Ecto neural progenitor cell (in vitro differentiated cells): ENCODE measurements at regions not wholly inside any gene's neighbourhood (a gene's known extent, or its start where the extent isn't known, plus 50 kb on each side); places are given as distances from the start of the nearest gene placed in this dataset.

Experiments used
- DNase-seq: peaks from one replicate; pipeline ENCODE4 v3.0.0-alpha.2; 2018; ENCODE audit warnings: low spot score

DNA sequence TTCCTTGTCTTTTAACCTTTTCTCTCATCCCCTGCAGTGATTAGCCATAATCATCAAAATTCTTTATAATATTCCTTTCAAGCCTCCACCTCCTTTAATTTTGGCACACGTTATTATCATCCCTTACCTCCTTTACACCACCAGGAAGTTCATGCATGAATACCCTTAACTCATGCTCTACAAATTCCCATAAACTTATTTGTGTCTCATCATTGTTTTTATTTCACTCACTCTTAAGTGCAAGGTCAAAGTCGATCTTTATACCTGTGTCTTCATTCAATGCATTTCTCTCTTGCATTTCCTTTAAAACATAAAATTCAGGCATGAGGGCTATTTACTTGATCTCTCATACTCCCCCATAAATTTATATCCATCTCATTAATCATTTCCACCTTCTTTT lies 1064.6 kb upstream of the CADM2 start:
- DNase-seq = no peak

GRCh38 chr3:83895892-83896291 lies 1062.9 kb upstream of the CADM2 start:
- DNase-seq = no peak

- no peak for DNase-seq
Observed at GRCh38 chr3:83902787-83903533, 1055.8 kb upstream of the CADM2 start.

DNA sequence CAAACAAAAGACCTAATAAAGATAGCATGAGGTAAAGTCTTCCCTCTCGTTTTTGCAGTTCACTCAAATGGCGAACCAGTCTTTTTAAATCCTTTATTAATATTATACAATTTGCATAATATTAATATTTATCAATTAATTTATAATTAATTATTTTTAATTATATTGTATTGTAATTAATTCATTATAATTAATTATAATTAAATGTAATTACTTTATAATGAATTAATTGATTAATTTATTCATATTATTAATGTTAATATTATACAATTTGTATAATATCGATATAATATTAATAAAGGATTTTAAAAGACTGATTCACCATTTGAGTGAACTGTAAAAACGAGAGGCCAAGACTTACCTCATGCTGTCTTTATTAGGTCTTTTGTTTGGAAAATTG lies 1045.4 kb upstream of the CADM2 start:
- no peak for DNase-seq

GRCh38 chr3:83926291-83926690 lies 1032.5 kb upstream of the CADM2 start:
- no peak for DNase-seq

GRCh38 chr3:83928391-83928790 lies 1030.4 kb upstream of the CADM2 start:
- DNase-seq = no peak

- no peak for DNase-seq
Observed at GRCh38 chr3:83928903-83929302, 1029.9 kb upstream of the CADM2 start.

DNA sequence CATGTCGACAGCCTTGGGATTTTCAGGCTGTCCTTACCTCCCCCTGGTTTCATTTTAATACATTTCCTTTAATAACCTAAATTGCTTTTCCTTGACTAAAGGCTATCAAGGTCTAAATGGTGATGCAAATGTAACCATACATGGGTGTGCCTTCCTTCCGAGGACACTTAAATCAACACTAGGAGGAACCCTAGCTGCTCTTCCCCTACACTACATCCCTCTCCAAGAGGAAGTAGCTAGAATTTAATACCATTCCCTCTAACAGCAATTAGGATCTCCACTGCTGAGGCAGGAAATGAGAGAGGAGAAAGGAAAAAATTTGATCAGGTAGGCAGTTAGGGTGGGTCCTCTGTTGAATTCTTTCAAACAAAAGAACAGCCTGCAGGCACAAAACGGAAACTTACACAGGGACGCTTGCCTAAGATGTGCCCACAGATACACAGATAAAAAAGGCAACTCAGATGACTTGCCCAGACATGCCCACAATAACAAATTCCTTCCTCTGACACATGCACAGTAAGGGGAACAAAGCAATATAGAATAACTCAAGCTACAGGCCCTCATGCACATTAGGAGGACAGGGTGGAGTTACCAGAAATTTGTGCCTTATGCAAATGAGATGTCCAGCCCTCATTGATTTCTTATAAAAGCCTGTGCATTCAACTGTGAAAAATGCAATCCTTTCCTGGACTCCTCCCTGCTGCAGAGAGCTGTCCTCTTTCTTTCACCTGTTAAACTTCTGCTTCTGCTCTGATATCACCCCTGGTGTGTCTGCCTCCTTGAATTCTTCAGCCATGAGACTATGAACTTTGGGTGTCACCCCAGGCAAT lies 1024.4 kb upstream of the CADM2 start:
- no peak for DNase-seq

GRCh38 chr3:83938491-83938890 lies 1020.3 kb upstream of the CADM2 start:
- no peak for DNase-seq

GRCh38 chr3:83941990-83942745 lies 1016.6 kb upstream of the CADM2 start:
- no peak for DNase-seq

DNA sequence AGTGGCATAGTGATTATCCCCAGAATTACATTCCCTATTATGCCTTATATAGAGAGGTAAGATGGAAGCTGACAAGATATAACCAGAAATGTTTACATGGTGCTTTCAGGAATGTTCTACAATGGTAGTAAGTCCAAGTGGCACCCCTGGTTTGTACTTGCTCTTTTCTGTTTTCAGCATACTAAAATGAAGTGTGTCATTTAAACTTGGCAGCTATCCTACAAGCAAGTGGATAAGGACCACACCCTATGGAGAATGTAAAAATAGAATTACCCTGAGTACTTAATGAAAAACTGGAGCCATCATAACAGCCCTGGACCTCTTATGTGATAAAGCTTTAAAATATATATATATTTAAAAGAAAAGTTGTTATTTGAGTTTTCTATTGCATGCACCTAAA lies 1012.7 kb upstream of the CADM2 start:
- DNase-seq = no peak

GRCh38 chr3:83946554-83946953 lies 1012.2 kb upstream of the CADM2 start:
- DNase-seq = no peak

GRCh38 chr3:83948771-83949170 lies 1010.0 kb upstream of the CADM2 start:
- no peak for DNase-seq

DNA sequence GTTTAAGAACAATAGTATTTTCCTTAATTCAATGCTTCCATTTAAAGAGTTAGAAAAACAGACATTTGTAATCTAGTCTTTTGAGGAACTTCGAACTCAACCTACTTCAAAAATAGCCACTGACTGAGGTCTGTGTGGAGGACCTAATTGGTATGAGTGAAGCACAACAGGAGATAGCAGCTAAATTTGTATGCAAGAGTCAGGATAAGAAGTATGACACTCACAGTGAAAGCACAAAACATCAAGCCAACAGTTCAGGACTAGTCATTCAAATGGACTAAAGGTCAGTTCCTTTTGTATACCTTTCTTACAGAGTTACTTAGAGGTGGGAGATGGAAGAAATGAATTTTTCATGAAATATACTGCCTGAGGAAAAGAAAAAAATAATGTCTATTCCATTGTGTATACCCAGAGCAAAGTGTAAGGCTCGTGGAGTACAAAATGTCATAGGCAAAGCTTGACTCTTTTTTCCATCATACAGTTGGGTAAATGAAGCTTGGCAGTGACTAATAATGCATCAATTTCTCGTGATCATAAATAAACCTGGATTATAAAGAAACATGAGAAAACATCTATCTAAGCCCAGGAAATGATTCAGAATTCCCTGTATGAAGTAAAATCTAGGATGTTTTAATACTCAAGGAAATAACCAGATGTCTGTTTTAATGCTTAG lies 1005.2 kb upstream of the CADM2 start:
- DNase-seq = no peak

- DNase-seq = no peak
Observed at GRCh38 chr3:83956431-83956830, 1002.4 kb upstream of the CADM2 start.

- DNase-seq = no peak
Observed at GRCh38 chr3:83968356-83968755, 990.4 kb upstream of the CADM2 start.

DNA sequence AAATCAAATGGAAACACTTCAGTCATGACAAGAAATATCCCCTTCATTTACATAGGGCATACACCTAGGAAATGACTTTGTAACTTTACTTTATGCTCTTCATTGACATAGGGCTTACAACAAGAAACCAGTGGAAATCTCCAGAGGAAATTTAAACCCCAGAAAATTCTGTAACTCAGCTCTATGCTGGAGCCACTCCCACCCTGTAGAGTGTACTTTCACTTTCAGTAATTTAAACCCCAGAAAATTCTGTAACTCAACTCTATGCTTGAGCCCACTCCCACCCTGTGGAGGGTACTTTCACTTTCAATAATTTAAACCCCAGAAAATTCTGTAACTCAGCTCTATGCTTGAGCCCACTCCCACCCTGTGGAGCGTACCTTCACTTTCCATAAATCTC lies 987.1 kb upstream of the CADM2 start:
- DNase-seq = no peak

- no peak for DNase-seq
Observed at GRCh38 chr3:84008623-84009022, 950.2 kb upstream of the CADM2 start.

DNA sequence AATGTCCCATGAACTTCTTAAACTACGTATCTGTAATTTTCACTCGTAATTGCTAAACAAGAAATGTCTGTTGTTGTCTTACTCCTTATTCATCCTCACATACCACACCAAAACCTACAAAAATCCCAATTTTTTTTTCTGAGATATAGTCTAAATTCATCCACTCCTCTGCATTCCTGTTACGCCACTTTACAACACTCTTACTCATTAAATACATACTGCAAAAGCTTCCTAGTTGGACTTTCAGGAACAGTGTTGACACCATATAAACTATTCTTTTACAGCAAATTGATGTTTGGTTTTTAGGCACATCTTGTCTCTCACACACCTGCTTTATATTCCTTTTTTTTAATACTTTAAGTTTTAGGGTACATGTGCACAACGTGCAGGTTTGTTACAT lies 934.9 kb upstream of the CADM2 start:
- DNase-seq = no peak

- no peak for DNase-seq
Observed at GRCh38 chr3:84039099-84039498, 919.7 kb upstream of the CADM2 start.

GRCh38 chr3:84042399-84043106 lies 916.2 kb upstream of the CADM2 start:
- DNase-seq = no peak

DNA sequence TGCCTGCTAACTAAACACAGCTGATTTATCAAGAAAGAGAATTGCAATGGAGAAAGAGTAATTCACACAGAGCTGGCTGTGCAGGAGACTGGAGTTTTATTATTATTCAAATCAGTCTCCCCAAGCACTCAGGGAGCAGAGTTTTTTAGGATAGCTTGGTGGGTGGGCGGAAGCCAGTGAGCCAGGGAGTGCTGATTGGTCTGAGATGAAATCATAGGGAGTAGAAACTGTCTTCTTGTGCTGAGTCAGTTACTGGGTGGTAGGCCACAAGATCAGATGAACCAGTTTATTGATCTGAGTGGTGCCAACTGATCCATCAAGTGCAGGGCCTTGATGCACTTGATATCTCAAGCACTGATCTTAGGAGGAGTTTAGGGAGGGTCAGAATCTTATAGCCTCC lies 891.9 kb upstream of the CADM2 start:
- DNase-seq = no peak
